T47D (cell line): ENCODE measurements at regions not wholly inside any gene's neighbourhood (a gene's known extent, or its start where the extent isn't known, plus 50 kb on each side); places are given as distances from the start of the nearest gene placed in this dataset.

Experiments
- DNase-seq, 2 experiments: peaks; one replicate each; pipeline versions ENCODE4 v3.0.0 to v3.0.0-alpha.2; 2011 to 2012; ENCODE audit warnings: low read depth in 1 of 2, low spot score in 1 of 2
- JUND ChIP-seq: IDR thresholded peaks from 2 replicates; pipeline ENCODE4 v1.6.1; 2012; ENCODE audit warnings: low read depth
- in situ Hi-C: cut with HindIII; loops from 2 replicates; pipeline ENCODE4 v1.10.0; 2016; ENCODE audit warnings: low sequenced_read_pairs, low pct_unique_long_range_greater_than_20kb

DNA sequence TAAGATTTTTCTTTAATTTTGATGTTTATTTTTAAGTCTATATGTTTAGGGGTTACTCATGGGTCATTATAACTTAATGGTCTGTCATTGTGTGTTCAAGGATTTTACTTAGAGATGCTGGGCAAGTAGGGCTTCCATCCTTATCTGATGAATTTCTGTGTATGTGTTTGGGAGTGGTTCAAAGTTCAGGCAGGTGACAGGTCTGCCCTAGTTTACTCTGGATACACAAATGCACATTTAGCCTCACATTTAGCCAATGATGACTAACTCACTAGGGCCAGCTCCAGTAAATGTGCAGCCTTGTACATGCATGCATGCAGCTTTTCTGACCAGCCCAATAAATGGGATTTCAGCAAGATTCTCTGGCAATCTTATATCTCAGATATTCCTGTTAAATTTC lies 554.1 kb downstream of the SI start:
- in situ Hi-C loops = no loop called here
- TF ChIP-seq JUND = no peak
- peak in 1 of 2 experiments; percentile 59 for DNase-seq

DNA sequence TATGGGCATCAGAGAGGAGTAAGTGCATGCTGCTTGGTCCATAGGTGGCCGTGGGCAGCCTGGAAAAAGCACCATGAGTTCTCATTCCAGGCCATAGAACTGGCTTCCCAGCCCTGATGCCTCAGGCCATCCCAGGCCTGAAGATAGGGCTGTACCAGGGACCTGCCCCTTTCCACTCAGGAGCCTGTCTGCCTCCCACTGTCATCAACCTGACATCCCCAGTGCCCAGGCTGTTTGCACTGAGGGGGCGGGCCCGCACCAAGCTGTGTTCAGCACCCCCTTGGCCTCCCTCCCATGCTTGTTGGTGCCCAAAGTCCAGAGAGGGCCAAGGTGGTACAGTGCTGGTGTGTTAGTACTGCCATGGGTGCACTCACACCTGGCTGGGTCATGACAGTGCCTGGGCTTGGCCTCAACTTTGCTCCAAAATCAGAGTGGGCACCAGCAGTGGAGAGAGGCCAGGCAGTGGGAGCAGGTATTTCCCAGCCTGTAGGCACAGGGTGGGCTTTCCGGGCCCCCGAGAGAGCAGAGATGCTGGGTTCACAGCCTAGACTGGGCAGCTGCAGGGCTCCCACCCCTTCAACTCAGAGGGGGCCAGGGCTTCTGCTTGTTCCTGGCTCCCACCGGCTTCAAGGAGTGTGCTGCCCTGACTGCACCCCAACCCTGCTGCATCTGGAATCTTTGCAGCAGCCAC lies 556.1 kb downstream of the SI start:
- no peak for DNase-seq
- in situ Hi-C loops = no loop called here
- no peak for TF ChIP-seq JUND

DNA sequence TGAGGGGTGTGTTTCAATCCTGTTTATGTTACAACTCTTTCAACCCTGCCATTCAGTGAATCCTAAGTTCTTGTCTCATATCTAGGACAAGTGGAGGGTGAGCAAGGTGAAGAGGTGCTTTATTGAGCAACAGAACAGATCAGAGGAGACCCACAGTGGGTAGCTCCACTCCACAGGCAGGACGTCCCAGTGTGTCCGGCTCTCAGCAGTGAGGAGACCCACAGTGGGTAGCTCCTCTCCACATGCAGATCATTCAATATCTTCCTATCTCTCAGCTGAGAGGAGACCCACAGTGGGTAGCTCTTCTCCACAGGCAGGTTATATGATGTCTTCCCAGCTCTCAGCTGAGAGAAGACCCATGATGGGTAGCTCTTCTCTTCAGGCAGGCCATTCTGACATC lies 556.7 kb downstream of the SI start:
- peak in 1 of 2 experiments; percentile 17 for DNase-seq
- no peak for TF ChIP-seq JUND
- in situ Hi-C loops = no loop called here

DNA sequence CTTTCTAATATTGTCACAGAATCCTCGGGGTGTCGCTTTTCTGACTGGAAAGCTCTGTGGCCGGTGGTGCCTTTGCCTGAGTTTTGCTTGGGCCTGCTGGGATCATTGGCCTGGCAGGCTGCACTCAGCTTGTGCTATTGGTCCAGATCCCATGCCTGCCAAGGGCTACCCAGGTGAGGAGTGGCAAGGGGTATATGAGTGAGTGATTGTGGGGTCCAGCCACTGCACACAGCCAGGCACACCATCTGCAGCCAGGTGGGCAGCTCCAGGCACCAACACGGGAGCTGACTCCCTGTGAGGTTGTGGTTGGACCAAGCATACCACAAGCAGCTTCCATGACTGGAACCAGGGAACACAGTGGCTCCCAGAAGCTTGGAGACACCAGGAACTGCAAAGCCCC lies 557.2 kb downstream of the SI start:
- no peak for DNase-seq
- no peak for TF ChIP-seq JUND
- in situ Hi-C loops = no loop called here

- TF ChIP-seq JUND = no peak
- no peak for DNase-seq
- in situ Hi-C loops = no loop called here
These were observed 563.0 kb downstream of the SI start for GRCh38 chr3:164515256-164515655.

DNA sequence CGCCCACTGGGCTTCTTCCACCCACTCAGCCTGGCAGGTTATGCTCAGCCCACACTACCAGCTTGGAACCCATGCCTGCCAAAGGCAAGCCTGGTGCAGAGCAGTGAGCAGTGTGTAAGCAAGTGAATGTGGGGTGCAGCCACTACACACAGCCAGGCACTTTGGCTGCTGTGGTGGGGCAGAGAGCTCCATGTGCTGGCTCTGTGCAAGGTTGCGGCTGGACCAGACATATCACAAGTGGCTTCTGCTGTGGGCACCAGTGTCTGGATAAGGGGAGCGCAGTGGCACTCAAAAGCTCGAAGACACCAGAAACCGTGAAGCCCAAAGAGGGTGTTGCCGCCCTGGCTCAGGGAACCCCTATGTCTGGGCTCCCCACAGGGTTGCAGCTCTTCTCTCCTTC lies 563.7 kb downstream of the SI start:
- in situ Hi-C loops = no loop called here
- DNase-seq = no peak
- no peak for TF ChIP-seq JUND

GRCh38 chr3:164507886-164508285 lies 570.4 kb downstream of the SI start:
- in situ Hi-C loops = no loop called here
- no peak for TF ChIP-seq JUND
- no peak for DNase-seq

DNA sequence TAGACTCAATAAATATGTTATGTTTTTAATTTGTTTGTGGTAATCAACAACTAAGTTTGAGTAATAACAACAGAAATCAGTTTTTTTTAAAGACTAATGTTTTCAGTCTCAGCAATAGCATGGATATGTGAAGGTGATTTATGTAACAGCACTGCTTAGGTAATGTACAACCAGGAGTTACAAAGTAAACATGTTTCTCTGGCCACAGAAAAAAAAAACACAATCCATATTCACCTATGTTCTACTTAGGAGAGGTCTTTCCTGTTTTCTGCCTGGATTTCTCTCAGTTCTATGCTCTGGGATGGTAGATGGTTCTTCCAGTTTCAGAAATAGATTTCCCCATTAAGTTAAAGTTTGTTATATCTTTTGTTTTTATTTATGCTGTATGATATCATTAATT lies 579.4 kb downstream of the SI start:
- DNase-seq = no peak
- in situ Hi-C loops = no loop called here
- no peak for TF ChIP-seq JUND

DNA sequence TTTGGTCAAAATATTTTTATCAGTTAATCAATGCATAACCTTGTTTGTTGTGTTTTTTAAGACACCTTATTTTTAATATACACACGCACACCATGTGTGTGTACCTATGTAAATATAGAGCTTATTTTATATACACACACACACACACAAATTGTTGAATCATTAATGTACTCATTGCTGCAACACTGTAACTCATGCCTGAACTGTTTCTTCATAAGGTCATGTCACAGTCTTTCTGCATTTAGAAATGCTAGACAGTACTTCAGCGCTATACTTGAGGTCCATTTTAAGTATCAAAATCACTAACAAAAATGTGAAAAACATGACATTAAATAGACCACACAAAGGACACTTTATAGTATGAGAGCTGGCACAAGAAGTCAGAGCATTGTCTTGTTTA lies 589.4 kb downstream of the SI start:
- in situ Hi-C loops = no loop called here
- no peak for TF ChIP-seq JUND
- DNase-seq = no peak

- TF ChIP-seq JUND = no peak
- DNase-seq = no peak
- in situ Hi-C loops = no loop called here
These were observed 592.1 kb downstream of the SI start for GRCh38 chr3:164486150-164486549.

- in situ Hi-C loops = no loop called here
- TF ChIP-seq JUND = peak; percentile 72; the same call in 1 of the 2 replicates
These were observed 598.3 kb downstream of the SI start for GRCh38 chr3:164479978-164480377.

GRCh38 chr3:164479406-164479805 lies 598.9 kb downstream of the SI start:
- TF ChIP-seq JUND = no peak
- in situ Hi-C loops = no loop called here

More at GRCh38 chr3:164479978-164480377, 598.3 kb downstream of the SI start:
- DNase-seq = peak; percentile 29 to 75

DNA sequence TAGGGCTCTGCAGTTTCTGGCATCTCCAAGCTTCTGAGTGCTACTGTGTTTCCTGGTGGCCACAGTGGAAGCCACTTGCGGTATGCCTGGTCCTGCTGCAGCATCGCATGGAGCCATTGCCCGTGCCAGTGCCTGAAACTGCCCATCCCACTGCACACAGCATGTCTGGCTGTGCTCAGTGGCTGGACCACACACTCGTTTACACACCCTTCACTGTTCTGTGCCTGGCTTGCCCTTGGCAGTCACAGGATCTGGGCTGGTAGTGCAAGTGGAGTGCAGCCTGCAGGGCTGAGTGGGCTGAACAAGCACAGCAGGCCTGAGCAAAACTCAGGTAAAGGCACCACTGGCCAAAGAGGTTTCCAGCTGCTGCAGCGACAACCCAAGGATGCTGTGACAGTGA lies 600.0 kb downstream of the SI start:
- TF ChIP-seq JUND = no peak
- DNase-seq = no peak
- in situ Hi-C loops = no loop called here

More at GRCh38 chr3:164479406-164479805, 598.9 kb downstream of the SI start:
- DNase-seq = peak in 1 of 2 experiments; percentile 50

- in situ Hi-C loops = no loop called here
- TF ChIP-seq JUND = no peak
- no peak for DNase-seq
These were observed 600.9 kb downstream of the SI start for GRCh38 chr3:164477403-164477802.
